MM.1S (cell line): ENCODE measurements at regions not wholly inside any gene's neighbourhood (a gene's known extent, or its start where the extent isn't known, plus 50 kb on each side); places are given as distances from the start of the nearest gene placed in this dataset.

Experiments
- CTCF ChIP-seq: fragments of 300-600 bp; sonication (generic); IDR thresholded peaks from 2 replicates; pipeline ENCODE4 v1.5.1; 2016; ENCODE audit warnings: antibody characterized with exemption, low read length, mixed read lengths
- EZH2 ChIP-seq: fragments of 300-600 bp; sonication (generic); optimal IDR thresholded peaks from 2 replicates; pipeline ENCODE3; 2017; ENCODE audit warnings: low read depth, mild to moderate bottlenecking, antibody characterized with exemption, low read length, mixed read lengths

DNA sequence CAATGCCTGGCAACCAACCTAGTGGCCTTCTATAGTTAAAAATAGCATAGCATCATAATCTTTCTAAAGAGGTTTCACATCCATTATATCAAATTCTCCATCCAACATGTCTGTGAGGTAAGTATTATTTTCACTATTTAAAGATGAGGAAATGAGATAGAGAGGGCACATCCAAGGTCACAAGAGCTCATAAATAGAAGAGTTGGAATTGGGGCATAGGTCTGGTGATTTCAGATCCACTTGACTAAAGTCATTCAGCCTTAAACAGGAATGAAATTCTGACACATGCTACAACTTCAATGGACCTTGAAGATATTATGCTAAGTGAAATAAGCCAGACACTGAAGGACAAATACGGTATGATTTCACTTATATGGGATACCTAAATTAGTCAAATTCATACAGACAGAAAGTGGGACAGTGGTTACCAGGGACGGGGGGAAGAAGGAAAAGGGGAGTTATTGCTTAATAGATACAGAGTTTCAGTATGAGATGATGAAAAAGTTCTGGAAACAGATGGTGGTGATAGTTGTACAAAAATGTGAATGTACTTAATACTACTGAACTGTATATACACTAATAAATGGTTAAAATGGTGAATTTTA, 259.6 kb upstream of the NR4A3 start:
- TF ChIP-seq CTCF: no peak
- no peak for TF ChIP-seq EZH2
